Heart right ventricle (tissue), 16 donors: ENCODE measurements at regions not wholly inside any gene's neighbourhood (a gene's known extent, or its start where the extent isn't known, plus 50 kb on each side); places are given as distances from the start of the nearest gene placed in this dataset.

Experiments
- ATAC-seq, 8 donors: fragments of 200-7000 bp; cut with Tn5 transposase; one replicate each; pipeline ENCODE4 v1.9.1; 2020; ENCODE audit warnings: mild to moderate bottlenecking in 8 of 8, moderate library complexity in 8 of 8, moderate number of reproducible peaks in 1 of 8
- DNase-seq, 2 donors: peaks; one replicate each; pipeline ENCODE4 v3.0.0-alpha.2; 2020
- H3K27ac ChIP-seq, 10 donors: fragments of 200-600 bp; sonication (generic) in 2 of 10; one replicate each; pipeline versions ENCODE4 v1.5.0 to v1.8.0; 2020 to 2022; ENCODE audit warnings: mild to moderate bottlenecking in 3 of 10
- H3K27me3 ChIP-seq, 7 donors: fragments of 200-600 bp; one replicate each; pipeline ENCODE4 v1.8.0; 2021 to 2022; ENCODE audit warnings: mild to moderate bottlenecking in 2 of 7
- H3K36me3 ChIP-seq, 9 donors: fragments of 200-600 bp; sonication (generic) in 1 of 9; one replicate each; pipeline versions ENCODE4 v1.5.0 to v1.8.0; 2020 to 2022; ENCODE audit warnings: mild to moderate bottlenecking in 2 of 9
- H3K4me1 ChIP-seq, 9 donors: fragments of 200-600 bp; sonication (generic) in 1 of 9; one replicate each; pipeline versions ENCODE4 v1.5.0 to v1.8.0; 2020 to 2022; ENCODE audit warnings: mild to moderate bottlenecking in 4 of 9
- H3K4me3 ChIP-seq, 10 donors: fragments of 200-600 bp; sonication (generic) in 2 of 10; one replicate each; pipeline versions ENCODE4 v1.5.0 to v1.8.0; 2020 to 2022; ENCODE audit warnings: mild to moderate bottlenecking in 7 of 10, moderate library complexity in 2 of 10
- H3K9me3 ChIP-seq, 11 donors: fragments of 200-600 bp in 10 of 11; sonication (generic) in 2 of 11; one replicate each; pipeline versions ENCODE4 v1.5.0 to v1.8.0; 2013 to 2022; ENCODE audit warnings: mild to moderate bottlenecking in 2 of 11, control low read depth in 1 of 11, moderate library complexity in 1 of 11
- WGBS, 2 donors: extraction: QIAGEN DNeasy Blood & Tissue Kit; methylation state at CpG; one replicate each; pipeline ENCODE4 v1.1.7; 2013; ENCODE audit warnings: inconsistent platforms in 1 of 2; 5-methylcytosine and 5-hydroxymethylcytosine counted together
- intact Hi-C, 10 donors: fragments of 100-400 bp; cut with DNase I; formaldehyde crosslinking; loops; one replicate each; pipeline versions ENCODE4 v1.11.1 to v1.14.2; 2022
- TF ChIP-seq, protein P1 (sequence below), 9 donors: fragments of 200-600 bp; sonication (generic) in 2 of 9; IDR thresholded peaks; one replicate each; pipeline versions ENCODE4 v1.5.0 to v1.8.0; 2021 to 2022; ENCODE audit warnings: antibody characterized with exemption in 9 of 9, mild to moderate bottlenecking in 5 of 9, moderate library complexity in 1 of 9
- donor health status: Arrhythmogenic right ventricular cardiomyopathy.
- donor health status: ischemic (EF 13 %, LVEDD 7.1; RV severe dilation, severe dysfunction).
- donor health status: healthy with polysubstance abuse.
- donor health status: DM: no; HTN: yes; CAD: no.
- donor health status: DM: no; HTN: no; CAD: no.
- donor health status: ischemic (EF 25% LVEDD 6.9; RV normal size, moderate dysfunction).
- donor health status: ischemic (EF 25% LVEDD 5.7; RV mildly dilated, moderate dysfunction).
- donor health status: healthy.
- donor health status: DM: yes; HTN: yes; CAD: no.
- donor health status: Ischemic cardiomyopathy.
- donor health status: ischemic (EF 35%, LVEDD 5.7; RV mildly dilated, moderate dysfunction).
- donor health status: nonischemic (EF 11% LVEDD 7.7; RV severe dilation, severe dysfunction).
- donor health status: DM: yes; HTN: yes; CAD: no.
- donor health status: PGD.
- donor health status: ischemic (EF 29% LVEDD 5.4; RV normal size, mild dysfunction).
- donor health status: nonischemic (EF 23%, LVEDD 6.1; RV moderate dilation, normal function).

DNA sequence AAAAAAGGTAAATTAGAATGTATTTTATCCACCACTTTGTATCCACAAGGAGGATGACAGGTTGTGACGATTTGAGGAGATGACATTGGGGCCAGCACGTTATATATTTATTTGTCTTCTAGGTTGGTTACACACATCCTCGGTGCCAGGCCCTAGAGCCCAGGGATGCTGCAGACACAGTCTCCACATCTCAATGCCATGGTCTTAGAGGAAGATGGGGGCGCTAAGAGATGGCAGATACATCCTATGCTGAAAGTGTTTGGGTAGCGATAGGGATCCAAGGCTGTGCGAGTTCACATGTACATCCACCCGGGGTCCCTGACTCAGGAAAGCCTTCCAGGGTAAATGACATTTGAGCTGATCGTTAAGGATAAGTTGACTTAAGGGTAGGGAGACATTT, 193.1 kb upstream of the GSC start:
- ATAC-seq: no peak
- TF ChIP-seq, protein P1, sequence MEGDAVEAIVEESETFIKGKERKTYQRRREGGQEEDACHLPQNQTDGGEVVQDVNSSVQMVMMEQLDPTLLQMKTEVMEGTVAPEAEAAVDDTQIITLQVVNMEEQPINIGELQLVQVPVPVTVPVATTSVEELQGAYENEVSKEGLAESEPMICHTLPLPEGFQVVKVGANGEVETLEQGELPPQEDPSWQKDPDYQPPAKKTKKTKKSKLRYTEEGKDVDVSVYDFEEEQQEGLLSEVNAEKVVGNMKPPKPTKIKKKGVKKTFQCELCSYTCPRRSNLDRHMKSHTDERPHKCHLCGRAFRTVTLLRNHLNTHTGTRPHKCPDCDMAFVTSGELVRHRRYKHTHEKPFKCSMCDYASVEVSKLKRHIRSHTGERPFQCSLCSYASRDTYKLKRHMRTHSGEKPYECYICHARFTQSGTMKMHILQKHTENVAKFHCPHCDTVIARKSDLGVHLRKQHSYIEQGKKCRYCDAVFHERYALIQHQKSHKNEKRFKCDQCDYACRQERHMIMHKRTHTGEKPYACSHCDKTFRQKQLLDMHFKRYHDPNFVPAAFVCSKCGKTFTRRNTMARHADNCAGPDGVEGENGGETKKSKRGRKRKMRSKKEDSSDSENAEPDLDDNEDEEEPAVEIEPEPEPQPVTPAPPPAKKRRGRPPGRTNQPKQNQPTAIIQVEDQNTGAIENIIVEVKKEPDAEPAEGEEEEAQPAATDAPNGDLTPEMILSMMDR (IDR thresholded peaks at IDR 0.05): no peak
- intact Hi-C loops: no loop called here
- H3K4me3 ChIP-seq: no peak overlapping the region
- no peak for DNase-seq
- WGBS, 2 donors: 85 to 89% methylated on average over 8 of the region's 8 CpGs
- H3K9me3 ChIP-seq: no peaks in the 10 kb centered on the region
- no peak overlapping the region for H3K27ac ChIP-seq
- peaks cover 0 to 58% (median 33%) of the 10 kb centered on the region in 7 donors for H3K27me3 ChIP-seq
- no peaks in the 10 kb centered on the region for H3K36me3 ChIP-seq
- H3K4me1 ChIP-seq: peaks cover 0 to 19% (median 0%) of the 10 kb centered on the region in 9 donors

DNA sequence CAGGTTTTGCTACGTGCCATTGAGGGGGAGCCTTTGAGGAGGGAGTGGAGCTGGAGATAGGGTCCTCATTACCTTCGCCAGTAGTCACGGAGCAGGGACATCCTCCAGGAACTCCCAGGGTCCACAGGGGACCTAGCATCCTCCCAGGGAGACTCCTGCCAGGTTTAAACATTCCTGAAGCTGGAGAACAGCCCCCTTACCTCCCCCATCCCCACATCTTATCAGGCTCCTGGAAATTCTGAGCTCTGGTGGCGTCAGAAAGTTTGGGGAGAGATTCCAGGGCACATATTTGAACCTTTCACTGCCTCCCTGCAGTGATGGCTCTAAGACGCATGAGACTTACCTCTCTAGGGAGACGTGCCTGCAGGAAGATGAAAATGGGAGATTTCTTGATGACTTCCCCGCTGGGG, 192.3 kb upstream of the GSC start:
- intact Hi-C loops: no loop called here

DNA sequence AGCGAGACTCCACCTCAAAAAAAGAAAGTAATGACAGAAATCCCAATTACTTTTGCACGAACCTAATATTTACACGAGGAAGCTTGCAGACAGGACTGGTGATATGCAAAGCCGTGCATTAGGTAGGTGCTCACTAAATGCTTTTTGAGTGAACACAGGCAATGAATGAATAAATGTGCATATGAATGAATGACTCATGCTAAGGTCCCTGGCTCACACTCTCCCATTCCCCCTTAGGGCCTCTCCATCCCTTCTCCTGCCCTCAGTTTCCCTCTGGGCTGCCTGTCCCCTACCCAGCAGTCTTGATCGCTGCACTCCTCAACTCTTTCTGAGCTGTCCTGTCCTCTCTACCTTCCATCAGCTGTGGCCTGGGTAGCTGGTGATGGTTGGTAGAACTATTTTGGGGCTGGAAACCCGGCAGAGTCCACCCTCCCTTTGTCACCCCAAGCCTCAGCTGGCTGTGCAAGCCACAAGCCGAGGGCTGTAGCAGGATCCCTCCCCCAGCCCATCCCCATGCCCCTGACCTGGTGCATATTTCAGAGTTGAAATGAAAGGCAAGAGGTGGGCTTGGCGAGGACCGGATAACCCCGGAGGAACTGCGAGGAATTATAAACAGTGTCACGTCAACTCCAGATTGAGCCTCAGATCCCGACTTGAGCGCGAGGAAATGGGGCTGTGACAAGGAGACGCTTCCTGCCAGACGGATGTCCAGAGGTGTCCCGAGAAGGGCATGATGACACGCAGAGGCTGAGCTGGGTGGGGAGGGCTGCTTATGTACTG, 191.7 kb upstream of the GSC start:
- H3K4me3 ChIP-seq: no peak overlapping the region
- TF ChIP-seq, protein P1 (IDR thresholded peaks at IDR 0.05): no peak
- peaks cover 0 to 62% (median 33%) of the 10 kb centered on the region in 7 donors for H3K27me3 ChIP-seq
- ATAC-seq: peak in 1 of 8 donors; percentile 9
- H3K36me3 ChIP-seq: no peaks in the 10 kb centered on the region
- H3K27ac ChIP-seq: no peak overlapping the region
- intact Hi-C loops: no loop called here
- 31 to 35% methylated on average over 19 of the region's 19 CpGs for WGBS, 2 donors
- H3K4me1 ChIP-seq: peaks cover 0 to 19% (median 0%) of the 10 kb centered on the region in 9 donors
- no peak for DNase-seq
- H3K9me3 ChIP-seq: no peaks in the 10 kb centered on the region

More for the DNA sequence above, 192.3 kb upstream of the GSC start:
- H3K4me1 ChIP-seq: peaks cover 0 to 19% (median 0%) of the 10 kb centered on the region in 9 donors
- DNase-seq (no peak), ATAC-seq (no peak)
- peaks cover 0 to 61% (median 33%) of the 10 kb centered on the region in 7 donors for H3K27me3 ChIP-seq
- H3K36me3 ChIP-seq: no peaks in the 10 kb centered on the region
- H3K9me3 ChIP-seq: no peaks in the 10 kb centered on the region
- 22 to 25% methylated on average over 7 of the region's 7 CpGs for WGBS, 2 donors
- TF ChIP-seq, protein P1 (IDR thresholded peaks at IDR 0.05): no peak
- no peak overlapping the region for H3K4me3 ChIP-seq
- H3K27ac ChIP-seq: no peak overlapping the region

DNA sequence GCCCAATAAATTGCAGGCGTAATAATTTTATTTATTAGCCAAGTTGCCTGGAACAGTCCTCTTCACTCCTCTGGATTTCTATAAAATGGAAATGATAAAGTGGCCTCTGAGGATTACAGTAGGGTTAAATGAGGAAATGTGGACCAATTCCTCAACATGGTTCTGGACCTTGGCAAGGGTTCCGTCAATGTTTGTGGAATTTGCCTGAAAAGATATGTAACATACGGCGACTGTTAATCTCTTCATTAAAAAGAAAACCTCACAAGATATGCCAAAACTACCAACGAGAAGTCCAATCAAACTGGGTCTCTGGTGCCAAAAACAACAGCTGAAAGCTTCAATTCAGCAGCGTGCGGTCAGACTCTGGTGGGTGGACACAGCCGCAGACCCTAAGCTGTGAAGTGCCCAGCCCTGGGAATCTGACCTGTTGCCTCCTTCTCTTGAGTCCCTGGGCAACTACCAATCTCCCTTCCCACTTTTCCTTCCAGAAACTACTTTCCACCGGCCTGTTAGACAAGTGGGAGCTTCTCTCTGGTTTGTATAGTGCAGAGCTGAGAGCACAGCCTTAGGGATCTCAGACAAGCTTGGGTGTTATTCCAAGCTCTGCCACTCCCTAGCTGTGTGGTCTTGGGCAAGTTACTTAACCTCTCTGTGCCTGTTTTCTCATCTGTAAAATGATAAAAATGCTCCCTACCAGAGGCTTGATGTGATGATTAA, 190.5 kb upstream of the GSC start:
- H3K4me3 ChIP-seq: no peak overlapping the region
- WGBS, 2 donors: 55 to 64% methylated on average over 9 of the region's 9 CpGs
- intact Hi-C loops: no loop called here
- ATAC-seq: peak in 2 of 8 donors; percentile 21 to 70
- no peaks in the 10 kb centered on the region for H3K36me3 ChIP-seq
- TF ChIP-seq, protein P1 (IDR thresholded peaks at IDR 0.05): no peak
- H3K4me1 ChIP-seq: peaks cover 0 to 19% (median 0%) of the 10 kb centered on the region in 9 donors
- no peaks in the 10 kb centered on the region for H3K9me3 ChIP-seq
- H3K27ac ChIP-seq: no peak overlapping the region
- DNase-seq: no peak
- peaks cover 0 to 66% (median 33%) of the 10 kb centered on the region in 7 donors for H3K27me3 ChIP-seq
